Coronary artery (tissue), 2 donors: ENCODE measurements at regions not wholly inside any gene's neighbourhood (a gene's known extent, or its start where the extent isn't known, plus 50 kb on each side); places are given as distances from the start of the nearest gene placed in this dataset.

Source experiments
- DNase-seq: peaks from one replicate; pipeline ENCODE4 v3.0.0-alpha.2; 2017; ENCODE audit warnings: low spot score
- H3K27ac ChIP-seq, 2 donors: fragments of 200-600 bp; sonication (generic); one replicate each; pipeline ENCODE4 v1.5.1; 2016 to 2019
- H3K4me3 ChIP-seq: fragments of 200-600 bp; sonication (generic); 2 replicates; pipeline ENCODE4 v1.5.1; 2016; ENCODE audit warnings: mild to moderate bottlenecking, moderate library complexity
- CTCF ChIP-seq: fragments of 200-600 bp; sonication (generic); IDR thresholded peaks from one replicate; pipeline ENCODE4 v1.5.1; 2019; ENCODE audit warnings: antibody characterized with exemption

GRCh38 chr11:127491589-127491988 lies 491.0 kb upstream of the KIRREL3 start:
- TF ChIP-seq CTCF = no peak
- no peak overlapping the region for H3K4me3 ChIP-seq
- no peak for DNase-seq
- H3K27ac ChIP-seq = no peak overlapping the region

- no peak for DNase-seq
- no peak for TF ChIP-seq CTCF
- no peak overlapping the region for H3K27ac ChIP-seq
- no peak overlapping the region for H3K4me3 ChIP-seq
Observed at GRCh38 chr11:127490896-127491295, 490.3 kb upstream of the KIRREL3 start.

GRCh38 chr11:127485541-127485940 lies 485.0 kb upstream of the KIRREL3 start:
- H3K27ac ChIP-seq = no peak overlapping the region
- no peak overlapping the region for H3K4me3 ChIP-seq
- no peak for DNase-seq
- no peak for TF ChIP-seq CTCF

- DNase-seq = no peak
- no peak overlapping the region for H3K4me3 ChIP-seq
- TF ChIP-seq CTCF = no peak
- H3K27ac ChIP-seq = no peak overlapping the region
Observed at GRCh38 chr11:127481391-127481790, 480.8 kb upstream of the KIRREL3 start.

GRCh38 chr11:127478826-127479225 lies 478.3 kb upstream of the KIRREL3 start:
- DNase-seq = no peak
- no peak overlapping the region for H3K27ac ChIP-seq
- H3K4me3 ChIP-seq = no peak overlapping the region
- no peak for TF ChIP-seq CTCF

GRCh38 chr11:127474766-127475165 lies 474.2 kb upstream of the KIRREL3 start:
- Histone ChIP-seq H3K4me3 (no peak overlapping the region), H3K27ac (no peak overlapping the region)
- TF ChIP-seq CTCF = no peak
- DNase-seq = no peak

- H3K4me3 ChIP-seq = no peak overlapping the region
- no peak for TF ChIP-seq CTCF
- no peak for DNase-seq
- no peak overlapping the region for H3K27ac ChIP-seq
Observed at GRCh38 chr11:127472505-127472904, 471.9 kb upstream of the KIRREL3 start.
